HG02759 (cell line): ENCODE measurements at regions not wholly inside any gene's neighbourhood (a gene's known extent, or its start where the extent isn't known, plus 50 kb on each side); places are given as distances from the start of the nearest gene placed in this dataset.
"Not testable (repeated sequence)": the region's sequence is repeated elsewhere in the genome, so short reads cannot be mapped to it uniquely, and the experiment has no call there.

Source experiments
- ATAC-seq: cut with Tn5 transposase; IDR thresholded peaks from one replicate; pipeline ENCODE4 v1.9.1; 2021; ENCODE audit warnings: mild to moderate bottlenecking, moderate library complexity; ENCODE audit not compliant: unreplicated experiment

- no peak for ATAC-seq
Observed at GRCh38 chr10:35963685-35964084, 321.6 kb upstream of the FZD8 start.

GRCh38 chr10:35961501-35961900 is 319.4 kb upstream of the FZD8 start:
- ATAC-seq = no peak

- no peak for ATAC-seq
Observed at GRCh38 chr10:35959252-35959651, 317.2 kb upstream of the FZD8 start.

GRCh38 chr10:35958609-35959008 is 316.5 kb upstream of the FZD8 start:
- ATAC-seq = not testable (repeated sequence)

- ATAC-seq = no peak
Observed at GRCh38 chr10:35950701-35951100, 308.6 kb upstream of the FZD8 start.

- ATAC-seq = no peak
Observed at GRCh38 chr10:35950226-35950625, 308.1 kb upstream of the FZD8 start.

GRCh38 chr10:35949811-35950211 is 307.7 kb upstream of the FZD8 start:
- no peak for ATAC-seq

GRCh38 chr10:35946556-35946955 is 304.5 kb upstream of the FZD8 start:
- ATAC-seq = no peak

- ATAC-seq = no peak
Observed at GRCh38 chr10:35942057-35942456, 300.0 kb upstream of the FZD8 start.

GRCh38 chr10:35940141-35941041 is 298.3 kb upstream of the FZD8 start:
- ATAC-seq = no peak

GRCh38 chr10:35938160-35938559 is 296.1 kb upstream of the FZD8 start:
- ATAC-seq = no peak

GRCh38 chr10:35937546-35937945 is 295.4 kb upstream of the FZD8 start:
- no peak for ATAC-seq

GRCh38 chr10:35934642-35934995 is 292.5 kb upstream of the FZD8 start:
- ATAC-seq = no peak

GRCh38 chr10:35933940-35934641 is 292.0 kb upstream of the FZD8 start:
- no peak for ATAC-seq

GRCh38 chr10:35933491-35933890 is 291.4 kb upstream of the FZD8 start:
- ATAC-seq = no peak

- ATAC-seq = not testable (repeated sequence)
Observed at GRCh38 chr10:35929962-35930361, 287.9 kb upstream of the FZD8 start.

GRCh38 chr10:35928748-35929147 is 286.7 kb upstream of the FZD8 start:
- ATAC-seq = no peak

- no peak for ATAC-seq
Observed at GRCh38 chr10:35927990-35928488, 285.9 kb upstream of the FZD8 start.

- ATAC-seq = no peak
Observed at GRCh38 chr10:35927341-35927740, 285.2 kb upstream of the FZD8 start.

- no peak for ATAC-seq
Observed at GRCh38 chr10:35926846-35927245, 284.8 kb upstream of the FZD8 start.

- no peak for ATAC-seq
Observed at GRCh38 chr10:35925493-35925892, 283.4 kb upstream of the FZD8 start.

- ATAC-seq = no peak
Observed at GRCh38 chr10:35924759-35925158, 282.7 kb upstream of the FZD8 start.
